ENCODE measurements at regions not wholly inside any gene's neighbourhood (a gene's known extent, or its start where the extent isn't known, plus 50 kb on each side); places are given as distances from the start of the nearest gene placed in this dataset.

- Histone ChIP-seq H3K9me3 (ENCODE audit: control insufficient read depth, low read depth, low read length) (no peaks in the 10 kb centered on the region), H3K27me3 (ENCODE audit: control insufficient read depth, insufficient read depth, low read length) (no peaks in the 10 kb centered on the region), H3K9ac (ENCODE audit: low read length) (no peak overlapping the region), H3K4me3 (ENCODE audit: low read length) (no peak overlapping the region), H3K4me1 (ENCODE audit: control insufficient read depth, low read depth, low read length) (no peaks in the 10 kb centered on the region), H3K27ac (ENCODE audit: low read length) (no peak overlapping the region), H3K36me3 (ENCODE audit: control insufficient read depth, low read depth, low read length) (no peaks in the 10 kb centered on the region)
Observed at GRCh38 chr18:68033466-68033865, 516.9 kb upstream of the DSEL start.

- Histone ChIP-seq H3K27ac (ENCODE audit: low read length) (no peak overlapping the region), H3K4me1 (ENCODE audit: control insufficient read depth, low read depth, low read length) (no peaks in the 10 kb centered on the region), H3K27me3 (ENCODE audit: control insufficient read depth, insufficient read depth, low read length) (no peaks in the 10 kb centered on the region), H3K4me3 (ENCODE audit: low read length) (no peak overlapping the region), H3K36me3 (ENCODE audit: control insufficient read depth, low read depth, low read length) (no peaks in the 10 kb centered on the region), H3K9ac (ENCODE audit: low read length) (no peak overlapping the region), H3K9me3 (ENCODE audit: control insufficient read depth, low read depth, low read length) (no peaks in the 10 kb centered on the region)
Observed at GRCh38 chr18:68024716-68025115, 508.2 kb upstream of the DSEL start.

- Histone ChIP-seq H3K4me3 (ENCODE audit: low read length) (no peak overlapping the region), H3K4me1 (ENCODE audit: control insufficient read depth, low read depth, low read length) (no peaks in the 10 kb centered on the region), H3K27ac (ENCODE audit: low read length) (no peak overlapping the region), H3K36me3 (ENCODE audit: control insufficient read depth, low read depth, low read length) (no peaks in the 10 kb centered on the region), H3K9ac (ENCODE audit: low read length) (no peak overlapping the region), H3K27me3 (ENCODE audit: control insufficient read depth, insufficient read depth, low read length) (no peaks in the 10 kb centered on the region), H3K9me3 (ENCODE audit: control insufficient read depth, low read depth, low read length) (no peaks in the 10 kb centered on the region)
Observed at GRCh38 chr18:68017385-68017784, 500.9 kb upstream of the DSEL start.

GRCh38 chr18:67997496-67997895 is 481.0 kb upstream of the DSEL start:
- Histone ChIP-seq H3K4me3 (ENCODE audit: low read length) (no peak overlapping the region), H3K9ac (ENCODE audit: low read length) (no peak overlapping the region), H3K27ac (ENCODE audit: low read length) (no peak overlapping the region), H3K27me3 (ENCODE audit: control insufficient read depth, insufficient read depth, low read length) (no peaks in the 10 kb centered on the region), H3K9me3 (ENCODE audit: control insufficient read depth, low read depth, low read length) (no peaks in the 10 kb centered on the region), H3K4me1 (ENCODE audit: control insufficient read depth, low read depth, low read length) (no peaks in the 10 kb centered on the region), H3K36me3 (ENCODE audit: control insufficient read depth, low read depth, low read length) (no peaks in the 10 kb centered on the region)

- H3K9me3 ChIP-seq (ENCODE audit: control insufficient read depth, low read depth, low read length), result no peaks in the 10 kb centered on the region
- H3K36me3 ChIP-seq (ENCODE audit: control insufficient read depth, low read depth, low read length), result no peaks in the 10 kb centered on the region
- H3K4me3 ChIP-seq (ENCODE audit: low read length), result no peak overlapping the region
- no peaks in the 10 kb centered on the region for H3K27me3 ChIP-seq (ENCODE audit: control insufficient read depth, insufficient read depth, low read length)
- no peak overlapping the region for H3K27ac ChIP-seq (ENCODE audit: low read length)
- no peak overlapping the region for H3K9ac ChIP-seq (ENCODE audit: low read length)
- H3K4me1 ChIP-seq (ENCODE audit: control insufficient read depth, low read depth, low read length), result no peaks in the 10 kb centered on the region
Observed at GRCh38 chr18:67995769-67996168, 479.2 kb upstream of the DSEL start.

- Histone ChIP-seq H3K36me3 (ENCODE audit: control insufficient read depth, low read depth, low read length) (no peaks in the 10 kb centered on the region), H3K27ac (ENCODE audit: low read length) (no peak overlapping the region), H3K4me3 (ENCODE audit: low read length) (no peak overlapping the region)
Observed at GRCh38 chr18:67980241-67980640, 463.7 kb upstream of the DSEL start.

GRCh38 chr18:67977067-67977616 is 460.6 kb upstream of the DSEL start:
- H3K9ac ChIP-seq (ENCODE audit: low read length), result no peak overlapping the region
- H3K27ac ChIP-seq (ENCODE audit: low read length), result no peak overlapping the region
- no peaks in the 10 kb centered on the region for H3K4me1 ChIP-seq (ENCODE audit: control insufficient read depth, low read depth, low read length)
- H3K9me3 ChIP-seq (ENCODE audit: control insufficient read depth, low read depth, low read length), result no peaks in the 10 kb centered on the region
- H3K27me3 ChIP-seq (ENCODE audit: control insufficient read depth, insufficient read depth, low read length), result no peaks in the 10 kb centered on the region
- no peak overlapping the region for H3K4me3 ChIP-seq (ENCODE audit: low read length)
- H3K36me3 ChIP-seq (ENCODE audit: control insufficient read depth, low read depth, low read length), result no peaks in the 10 kb centered on the region

More at GRCh38 chr18:67980241-67980640, 463.7 kb upstream of the DSEL start:
- H3K9me3 ChIP-seq (ENCODE audit: control insufficient read depth, low read depth, low read length), result no peaks in the 10 kb centered on the region
- H3K27me3 ChIP-seq (ENCODE audit: control insufficient read depth, insufficient read depth, low read length), result no peaks in the 10 kb centered on the region
- H3K4me1 ChIP-seq (ENCODE audit: control insufficient read depth, low read depth, low read length), result no peaks in the 10 kb centered on the region
- H3K9ac ChIP-seq (ENCODE audit: low read length), result no peak overlapping the region

GRCh38 chr18:67973916-67974315 is 457.4 kb upstream of the DSEL start:
- H3K9ac ChIP-seq (ENCODE audit: low read length), result no peak overlapping the region
- H3K27ac ChIP-seq (ENCODE audit: low read length), result no peak overlapping the region
- no peaks in the 10 kb centered on the region for H3K27me3 ChIP-seq (ENCODE audit: control insufficient read depth, insufficient read depth, low read length)
- no peaks in the 10 kb centered on the region for H3K36me3 ChIP-seq (ENCODE audit: control insufficient read depth, low read depth, low read length)
- H3K4me3 ChIP-seq (ENCODE audit: low read length), result no peak overlapping the region
- H3K9me3 ChIP-seq (ENCODE audit: control insufficient read depth, low read depth, low read length), result no peaks in the 10 kb centered on the region
- H3K4me1 ChIP-seq (ENCODE audit: control insufficient read depth, low read depth, low read length), result no peaks in the 10 kb centered on the region

GRCh38 chr18:67969458-67969857 is 452.9 kb upstream of the DSEL start:
- Histone ChIP-seq H3K4me3 (ENCODE audit: low read length) (no peak overlapping the region), H3K27me3 (ENCODE audit: control insufficient read depth, insufficient read depth, low read length) (no peaks in the 10 kb centered on the region), H3K36me3 (ENCODE audit: control insufficient read depth, low read depth, low read length) (no peaks in the 10 kb centered on the region), H3K27ac (ENCODE audit: low read length) (no peak overlapping the region), H3K9me3 (ENCODE audit: control insufficient read depth, low read depth, low read length) (no peaks in the 10 kb centered on the region), H3K9ac (ENCODE audit: low read length) (no peak overlapping the region), H3K4me1 (ENCODE audit: control insufficient read depth, low read depth, low read length) (no peaks in the 10 kb centered on the region)

GRCh38 chr18:67966224-67966623 is 449.7 kb upstream of the DSEL start:
- Histone ChIP-seq H3K27ac (ENCODE audit: low read length) (no peak overlapping the region), H3K4me1 (ENCODE audit: control insufficient read depth, low read depth, low read length) (no peaks in the 10 kb centered on the region), H3K4me3 (ENCODE audit: low read length) (no peak overlapping the region), H3K9ac (ENCODE audit: low read length) (no peak overlapping the region), H3K36me3 (ENCODE audit: control insufficient read depth, low read depth, low read length) (no peaks in the 10 kb centered on the region), H3K9me3 (ENCODE audit: control insufficient read depth, low read depth, low read length) (no peaks in the 10 kb centered on the region), H3K27me3 (ENCODE audit: control insufficient read depth, insufficient read depth, low read length) (no peaks in the 10 kb centered on the region)

GRCh38 chr18:67964462-67964861 is 447.9 kb upstream of the DSEL start:
- no peaks in the 10 kb centered on the region for H3K4me1 ChIP-seq (ENCODE audit: control insufficient read depth, low read depth, low read length)
- H3K27me3 ChIP-seq (ENCODE audit: control insufficient read depth, insufficient read depth, low read length), result no peaks in the 10 kb centered on the region
- no peak overlapping the region for H3K4me3 ChIP-seq (ENCODE audit: low read length)
- H3K36me3 ChIP-seq (ENCODE audit: control insufficient read depth, low read depth, low read length), result no peaks in the 10 kb centered on the region
- no peak overlapping the region for H3K9ac ChIP-seq (ENCODE audit: low read length)
- H3K9me3 ChIP-seq (ENCODE audit: control insufficient read depth, low read depth, low read length), result no peaks in the 10 kb centered on the region
- H3K27ac ChIP-seq (ENCODE audit: low read length), result no peak overlapping the region

- H3K4me1 ChIP-seq (ENCODE audit: control insufficient read depth, low read depth, low read length), result peaks cover 13% of the 10 kb centered on the region
- no peaks in the 10 kb centered on the region for H3K9me3 ChIP-seq (ENCODE audit: control insufficient read depth, low read depth, low read length)
- H3K27ac ChIP-seq (ENCODE audit: low read length), result no peak overlapping the region
- no peaks in the 10 kb centered on the region for H3K36me3 ChIP-seq (ENCODE audit: control insufficient read depth, low read depth, low read length)
- H3K4me3 ChIP-seq (ENCODE audit: low read length), result no peak overlapping the region
- peaks cover 11% of the 10 kb centered on the region for H3K27me3 ChIP-seq (ENCODE audit: control insufficient read depth, insufficient read depth, low read length)
- H3K9ac ChIP-seq (ENCODE audit: low read length), result no peak overlapping the region
Observed at GRCh38 chr18:67961701-67962440, 445.4 kb upstream of the DSEL start.

Measured in iPS-18a (cell line).